ENCODE measurements at regions not wholly inside any gene's neighbourhood (a gene's known extent, or its start where the extent isn't known, plus 50 kb on each side); places are given as distances from the start of the nearest gene placed in this dataset.
"Not testable (repeated sequence)": the region's sequence is repeated elsewhere in the genome, so short reads cannot be mapped to it uniquely, and the experiment has no call there.

DNA sequence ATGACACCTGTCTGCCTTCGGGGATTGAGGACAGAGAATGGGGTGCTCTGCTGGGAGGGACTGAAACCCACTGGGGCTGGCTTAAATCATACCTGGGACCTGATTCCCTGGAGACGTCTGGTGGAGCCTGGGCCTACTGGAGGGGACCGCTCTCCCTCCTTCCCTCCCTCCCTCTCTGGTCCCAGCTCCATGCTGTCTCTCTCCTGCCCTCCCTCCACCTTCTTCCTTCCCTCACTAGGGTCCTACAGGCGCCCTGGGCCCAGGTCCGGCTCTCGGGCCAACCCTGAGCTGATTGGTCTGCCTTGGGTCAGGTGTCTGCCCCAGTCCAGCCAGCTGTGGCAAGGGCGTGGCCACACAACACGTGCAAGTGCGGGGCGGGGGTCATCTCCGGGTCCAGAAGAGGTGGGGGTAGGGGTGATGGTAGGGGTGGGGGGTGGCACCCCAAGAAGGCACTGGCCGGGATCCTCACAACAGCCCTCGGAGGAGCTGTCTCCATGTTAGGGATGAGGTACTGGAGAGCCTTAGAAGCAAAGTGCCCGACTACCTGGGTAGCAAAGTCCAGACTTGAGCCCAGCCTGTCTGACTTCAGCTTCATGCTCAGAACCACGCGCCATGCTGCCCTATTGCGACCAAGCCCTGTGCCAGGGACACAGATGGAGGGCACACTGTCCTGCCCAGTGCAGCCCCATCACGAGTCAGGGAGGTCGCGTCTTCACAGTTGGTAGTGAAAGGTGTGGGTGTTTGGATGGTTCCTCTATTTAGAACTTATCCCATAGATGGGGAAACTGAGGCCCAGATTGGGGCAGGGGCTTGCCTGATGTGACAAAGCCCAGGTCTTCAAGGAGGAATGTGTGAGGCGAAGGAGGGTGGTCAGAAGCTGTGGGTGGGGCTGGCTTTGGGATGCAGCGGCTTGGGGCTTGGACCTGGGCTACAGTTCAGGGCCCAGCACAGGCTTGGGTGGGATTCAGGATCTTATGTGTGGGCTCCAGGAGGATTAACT, 574.1 kb downstream of the PTPRU start:
- no peak for DNase-seq

DNA sequence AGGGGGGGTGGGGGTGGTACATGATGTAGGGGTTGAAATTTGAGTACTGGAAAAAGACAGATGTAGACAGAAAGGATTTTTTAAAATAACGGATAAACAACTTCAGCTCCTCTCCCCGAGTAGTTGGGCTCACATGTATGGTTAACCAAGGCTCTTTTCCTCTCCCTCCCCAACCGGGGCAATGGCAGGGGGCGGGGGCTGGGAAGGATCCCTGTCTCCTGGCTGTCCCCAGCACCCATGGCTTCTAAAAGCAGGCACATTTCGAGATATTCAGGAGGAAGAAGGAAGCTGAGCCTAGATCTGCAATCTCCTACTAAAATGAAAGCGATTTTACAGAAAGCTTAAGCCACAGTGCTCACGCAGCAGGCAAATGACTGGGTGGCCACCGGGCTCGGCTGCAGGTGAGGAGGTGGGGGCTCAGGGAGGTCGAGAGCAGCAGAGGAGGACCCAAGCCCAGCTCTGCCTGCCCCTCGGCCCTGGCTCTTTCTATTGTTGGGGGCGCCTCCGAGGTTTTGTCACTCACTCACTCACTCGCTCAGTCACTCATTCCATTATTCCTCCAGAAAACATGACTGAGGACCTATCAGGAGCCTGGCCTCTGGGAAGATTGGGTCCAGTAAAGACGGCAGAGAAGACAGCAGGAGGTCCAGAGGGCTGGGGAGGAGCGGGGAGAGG, 573.3 kb downstream of the PTPRU start:
- no peak for DNase-seq

DNA sequence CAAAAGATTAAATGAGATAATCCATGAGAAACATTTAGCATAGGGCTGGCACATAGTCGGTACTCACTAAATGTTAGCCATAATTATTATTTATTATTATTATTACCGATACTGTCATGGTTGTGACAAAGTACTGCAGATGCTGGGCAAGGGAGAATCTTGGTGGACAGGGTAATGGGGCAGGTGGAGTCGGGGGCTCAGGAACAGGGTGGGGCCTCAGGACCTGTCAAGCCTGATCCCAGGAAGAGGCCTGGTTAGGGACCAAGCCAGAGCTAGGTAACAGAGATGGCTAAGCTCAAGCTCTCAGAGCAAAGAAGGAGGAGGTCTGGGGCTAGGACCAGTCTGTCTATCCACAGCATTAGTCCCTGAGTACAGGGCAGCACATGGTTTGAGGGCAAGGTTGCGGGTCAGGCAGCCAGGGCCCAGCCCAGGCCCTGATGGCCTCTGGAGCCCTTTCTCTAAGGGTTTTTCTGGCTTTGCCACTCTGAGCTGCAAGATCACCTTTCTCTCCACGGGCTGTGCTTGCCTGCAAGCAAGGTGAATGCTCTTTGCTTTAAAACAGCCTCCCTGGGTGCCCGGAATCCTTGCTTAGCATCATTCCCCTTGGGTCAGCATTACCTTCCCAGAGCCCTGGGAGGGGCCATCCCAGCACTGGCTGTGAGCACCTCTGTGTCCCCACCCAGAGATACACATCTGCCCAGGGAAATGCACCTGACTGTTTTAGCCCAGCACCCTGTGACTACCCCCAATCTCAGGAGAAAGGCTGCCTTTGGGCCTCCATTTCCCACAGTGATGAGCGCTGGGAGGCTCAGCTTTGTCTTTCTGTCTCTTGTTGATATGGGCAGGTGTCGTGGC, 572.0 kb downstream of the PTPRU start:
- no peak for DNase-seq

DNA sequence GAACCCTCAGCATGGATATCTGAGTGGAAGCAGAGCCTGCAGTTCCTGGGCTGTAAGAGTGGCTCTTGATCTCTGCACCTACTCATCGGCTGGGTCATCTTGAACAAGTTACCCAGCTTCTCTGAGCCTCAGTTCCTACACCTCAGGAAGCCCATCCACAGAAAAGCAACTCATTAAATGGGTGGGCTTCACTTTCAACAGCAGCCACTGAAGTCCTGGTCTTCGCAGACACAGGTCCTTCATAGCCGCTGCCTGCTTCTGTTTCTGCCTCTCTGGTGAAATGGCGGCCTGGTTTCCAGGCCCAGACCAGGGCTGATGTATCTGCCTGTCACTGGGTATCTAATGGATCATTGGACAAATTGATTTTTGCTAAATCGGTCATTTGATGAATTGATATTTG, 571.4 kb downstream of the PTPRU start:
- no peak for DNase-seq

DNA sequence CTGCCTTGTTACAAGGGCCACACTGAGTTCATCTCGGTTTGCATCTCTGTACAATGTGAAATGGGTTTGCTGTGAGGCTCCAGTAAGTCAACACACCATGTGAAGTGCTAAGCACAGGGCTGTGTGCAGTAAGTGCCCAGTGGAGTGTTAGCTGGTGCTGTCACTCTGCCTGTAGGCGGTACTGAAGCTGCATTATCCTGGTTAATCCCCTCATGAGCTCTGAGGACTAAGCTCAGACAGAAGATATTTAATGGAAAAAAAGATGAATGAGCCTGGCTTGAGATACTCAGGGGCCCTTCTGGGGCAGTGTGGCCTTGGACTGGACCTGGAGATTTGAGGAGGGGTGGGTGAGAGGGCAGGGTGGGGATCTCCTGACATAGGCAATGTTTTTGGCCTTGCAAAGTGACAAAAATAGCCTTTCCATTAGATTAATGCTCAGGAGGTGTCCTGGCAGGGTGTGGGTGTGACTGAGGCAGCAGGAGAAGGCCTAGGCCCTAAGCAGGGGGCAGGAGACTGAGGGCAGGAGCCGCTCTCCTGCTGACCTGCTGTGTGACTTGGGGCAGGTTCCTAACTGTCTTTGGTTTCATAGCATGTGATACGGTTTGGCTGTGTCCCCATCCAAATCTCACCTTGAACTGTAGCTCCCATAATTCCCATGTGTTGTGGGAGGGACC, 570.5 kb downstream of the PTPRU start:
- DNase-seq = no peak

DNA sequence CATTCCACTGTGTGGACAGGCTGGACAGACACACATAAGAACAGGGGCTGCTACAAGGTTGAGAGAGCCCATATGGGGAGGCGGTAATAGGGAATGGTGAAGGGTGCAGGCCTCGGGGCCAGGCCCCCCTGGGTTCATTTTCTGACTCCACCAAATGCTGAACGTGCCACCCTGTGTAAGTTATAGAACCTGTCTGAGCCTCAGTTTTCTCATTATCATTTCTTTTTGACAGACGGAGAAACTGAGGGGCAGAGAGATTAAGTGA, 569.5 kb downstream of the PTPRU start:
- DNase-seq = no peak

DNA sequence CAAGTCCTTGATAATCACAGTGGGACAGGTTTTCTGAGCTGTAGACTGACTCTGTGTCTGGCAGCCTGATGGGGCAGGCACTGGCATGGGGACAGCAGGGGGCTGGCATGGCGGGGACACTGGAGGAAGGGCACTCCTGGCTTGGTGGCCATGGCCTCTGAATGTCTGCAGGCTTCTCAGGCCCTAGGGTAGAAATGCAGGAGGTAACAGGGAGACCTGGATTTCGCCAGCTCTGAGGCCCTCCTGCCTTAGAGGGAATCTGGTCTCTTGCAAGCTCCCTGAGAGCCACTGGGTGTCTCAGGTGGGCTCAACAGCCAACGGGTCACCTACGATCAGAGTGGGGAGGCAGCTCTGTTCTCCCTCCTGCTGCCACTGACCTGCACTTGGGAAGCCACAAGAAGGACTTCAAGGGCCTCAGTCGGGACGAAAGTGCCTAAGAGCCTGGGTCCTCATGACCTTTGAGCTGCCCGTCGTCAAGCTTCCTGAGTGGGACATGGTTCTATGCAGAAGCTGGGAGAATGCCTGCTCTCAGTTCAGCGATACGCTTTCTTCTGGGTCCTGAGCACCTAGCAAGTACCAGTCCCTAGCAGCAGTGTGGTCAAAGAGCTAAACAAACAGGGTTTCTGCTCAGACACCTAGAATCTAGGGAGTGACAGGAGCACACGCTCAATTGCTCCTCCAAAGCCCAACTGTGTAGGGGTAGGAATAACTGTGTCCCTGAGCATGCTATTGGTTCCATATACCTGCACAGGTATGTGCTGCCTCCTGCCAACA, 569.0 kb downstream of the PTPRU start:
- DNase-seq = no peak

DNA sequence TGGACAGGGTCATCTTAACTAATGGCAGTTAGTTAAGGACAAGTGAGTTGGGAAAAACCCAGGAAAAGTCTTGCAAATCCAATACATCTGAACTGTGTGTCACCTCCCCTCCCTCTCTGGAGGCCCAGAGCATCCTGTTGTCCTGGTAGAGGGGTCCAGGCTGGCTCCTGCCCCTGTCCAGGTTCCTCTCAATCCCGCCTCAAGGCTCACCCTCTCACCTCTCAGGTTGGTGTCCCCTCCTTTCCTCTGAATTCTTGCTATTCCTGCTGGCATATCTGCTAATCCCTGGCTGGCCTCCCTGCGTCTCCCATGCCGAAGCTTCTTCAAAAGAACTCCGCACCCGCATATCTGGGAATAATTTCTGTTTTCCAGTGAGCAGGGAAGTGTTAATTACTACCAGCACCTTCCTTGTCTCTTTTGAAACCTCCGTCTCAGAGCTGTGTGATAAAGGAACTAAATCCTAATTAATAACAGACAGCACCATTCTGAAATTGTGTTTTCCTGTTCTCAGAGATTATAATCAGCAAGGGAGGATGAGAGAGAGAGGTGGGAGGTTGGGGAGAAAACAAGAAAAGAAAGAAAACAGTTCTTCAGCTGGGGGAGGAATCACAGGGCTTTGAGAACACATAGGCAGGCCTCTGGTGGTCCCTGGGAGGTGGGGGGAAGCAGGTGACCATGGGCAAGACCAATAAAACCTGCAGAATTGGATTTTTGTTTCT, 568.0 kb downstream of the PTPRU start:
- no peak for DNase-seq

DNA sequence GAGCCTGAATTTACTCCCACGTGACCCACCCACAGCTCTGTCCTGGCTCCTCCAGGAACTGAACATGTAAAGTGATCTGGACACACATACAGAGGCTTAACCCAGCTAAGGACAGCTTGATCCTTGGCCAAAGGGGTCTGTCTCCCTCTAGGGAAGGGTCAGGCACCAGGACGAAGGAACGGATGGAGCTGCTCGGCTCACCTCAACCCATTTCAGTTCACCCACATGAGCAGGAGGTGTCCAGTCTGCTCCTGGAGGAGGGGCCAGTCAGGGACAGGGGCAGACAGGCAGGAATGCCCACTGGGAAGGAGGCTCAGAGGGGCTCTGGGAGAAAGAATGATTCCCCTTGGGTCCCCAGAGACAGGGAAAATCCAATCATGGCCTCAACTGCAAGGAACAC, 567.2 kb downstream of the PTPRU start:
- DNase-seq = no peak

DNA sequence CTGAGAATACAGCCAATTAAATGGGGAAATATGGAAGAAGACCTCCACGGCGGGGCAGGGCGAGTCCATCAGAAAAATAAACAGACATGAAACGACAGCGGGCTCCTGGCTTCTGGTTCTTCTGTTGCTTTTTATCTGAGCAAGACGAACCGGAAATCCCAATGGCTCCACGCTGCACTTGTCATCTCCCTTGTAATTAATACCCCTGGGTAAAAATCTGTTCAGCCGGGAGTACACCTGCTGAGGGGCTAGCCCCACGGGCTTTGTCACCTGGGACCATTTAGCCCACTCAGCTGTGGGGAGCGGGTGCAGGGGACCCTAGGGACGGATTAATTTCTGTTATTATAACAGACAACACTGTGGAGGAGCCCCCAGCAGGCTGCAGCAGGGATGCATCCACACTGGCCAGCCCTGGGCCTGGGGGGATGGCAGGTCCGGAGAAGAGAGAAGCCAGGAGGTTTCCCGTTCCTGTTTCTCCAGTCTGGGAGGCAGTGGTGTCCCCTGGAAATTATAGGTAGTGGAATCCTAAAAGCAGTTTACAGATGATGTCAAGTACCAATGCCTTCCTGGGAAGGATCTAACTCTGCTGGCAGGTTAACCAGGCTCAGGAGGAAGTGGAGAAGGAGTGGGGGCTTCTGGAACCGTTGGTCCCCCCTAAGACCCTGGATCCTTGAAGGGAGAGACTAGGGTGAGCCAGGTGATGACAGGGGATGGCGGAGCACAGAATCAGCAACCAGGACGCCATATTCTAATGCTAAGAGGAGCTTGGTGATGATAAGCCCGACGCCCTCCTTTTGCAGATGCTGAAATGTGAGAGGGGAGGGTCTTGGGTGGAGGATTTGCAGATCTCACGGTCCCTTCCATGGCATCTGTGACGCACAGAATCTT, 566.1 kb downstream of the PTPRU start:
- no peak for DNase-seq

DNA sequence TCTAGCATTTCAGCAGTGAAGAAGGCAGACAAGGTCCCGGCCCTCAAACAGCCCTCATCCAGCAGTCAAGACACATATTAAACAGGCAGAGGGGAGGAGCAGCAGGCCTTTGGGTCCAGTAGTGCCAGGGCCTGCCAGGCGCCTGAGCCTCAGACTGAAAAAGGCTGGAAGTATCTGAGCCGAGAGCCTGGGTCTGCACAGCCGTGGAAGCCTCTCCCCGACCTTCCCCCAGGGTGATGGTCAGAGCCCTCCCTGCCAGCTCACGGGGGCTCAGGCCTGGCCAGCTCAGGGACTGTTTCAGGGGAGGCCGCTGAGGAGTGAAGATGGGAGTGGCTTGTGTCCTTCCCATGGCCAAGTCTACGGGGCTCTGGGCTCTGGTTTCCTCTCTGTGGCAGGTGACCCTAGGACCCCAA, 565.2 kb downstream of the PTPRU start:
- DNase-seq = no peak

DNA sequence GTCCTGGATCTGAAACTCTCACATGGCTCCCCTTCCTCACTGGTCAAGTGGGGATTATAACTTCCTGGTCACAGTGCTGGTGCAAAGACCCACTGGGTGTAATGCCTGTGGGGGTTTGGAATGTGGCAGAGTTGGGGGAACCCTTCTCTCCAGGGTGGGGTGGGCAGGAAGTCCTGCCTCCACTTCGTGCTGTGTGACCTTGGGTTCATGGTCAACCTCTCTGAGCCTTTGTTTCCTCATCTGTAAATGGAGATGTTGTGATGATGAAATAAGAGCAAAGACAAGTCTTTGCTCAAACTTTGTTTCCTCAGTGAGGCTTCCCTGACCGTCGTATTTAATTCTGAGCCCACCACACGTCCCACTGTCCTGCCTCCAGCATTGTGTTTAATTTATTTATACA, 564.7 kb downstream of the PTPRU start:
- DNase-seq = no peak

DNA sequence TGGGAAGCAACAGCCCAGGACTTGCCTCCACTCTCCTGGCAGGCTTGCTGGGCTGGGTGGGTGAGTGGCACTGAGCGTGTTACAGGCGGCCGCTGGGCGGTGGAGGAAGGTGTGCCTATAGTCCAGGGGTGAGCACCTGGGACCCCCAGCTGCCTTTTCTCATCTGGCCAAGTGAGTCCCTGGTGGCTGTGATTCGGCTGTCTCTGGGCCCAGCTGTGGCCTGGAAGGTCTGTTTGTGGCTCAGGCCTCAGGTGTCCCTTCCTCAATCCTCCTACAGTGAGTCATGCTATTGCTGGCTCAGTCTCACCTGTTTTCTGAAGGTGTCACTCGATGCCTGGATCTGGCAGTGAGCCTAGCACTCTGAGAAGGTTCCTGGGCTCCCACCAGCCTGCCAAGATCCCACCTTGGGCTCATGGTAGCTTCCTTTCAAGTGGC, 564.2 kb downstream of the PTPRU start:
- DNase-seq = no peak

DNA sequence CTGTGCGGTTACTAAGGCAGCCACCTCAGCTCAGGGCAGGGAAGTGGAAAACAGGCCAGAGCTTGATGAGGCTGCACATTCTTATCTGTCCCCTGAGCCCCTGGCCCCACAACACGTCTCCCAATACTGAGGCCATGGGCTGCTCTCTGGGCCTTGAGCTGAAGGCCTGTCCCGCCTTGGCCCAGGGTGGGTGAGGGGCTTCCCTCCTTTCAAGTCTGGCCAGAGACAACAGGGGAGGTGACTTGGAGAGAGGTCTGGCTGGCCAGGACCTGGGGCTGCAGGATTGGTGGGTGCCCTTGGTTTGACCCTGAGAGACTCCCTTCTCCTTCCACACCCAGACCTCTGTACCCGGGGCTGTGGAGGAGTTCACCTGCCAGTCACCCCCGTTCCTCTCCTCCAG, 563.8 kb downstream of the PTPRU start:
- no peak for DNase-seq

DNA sequence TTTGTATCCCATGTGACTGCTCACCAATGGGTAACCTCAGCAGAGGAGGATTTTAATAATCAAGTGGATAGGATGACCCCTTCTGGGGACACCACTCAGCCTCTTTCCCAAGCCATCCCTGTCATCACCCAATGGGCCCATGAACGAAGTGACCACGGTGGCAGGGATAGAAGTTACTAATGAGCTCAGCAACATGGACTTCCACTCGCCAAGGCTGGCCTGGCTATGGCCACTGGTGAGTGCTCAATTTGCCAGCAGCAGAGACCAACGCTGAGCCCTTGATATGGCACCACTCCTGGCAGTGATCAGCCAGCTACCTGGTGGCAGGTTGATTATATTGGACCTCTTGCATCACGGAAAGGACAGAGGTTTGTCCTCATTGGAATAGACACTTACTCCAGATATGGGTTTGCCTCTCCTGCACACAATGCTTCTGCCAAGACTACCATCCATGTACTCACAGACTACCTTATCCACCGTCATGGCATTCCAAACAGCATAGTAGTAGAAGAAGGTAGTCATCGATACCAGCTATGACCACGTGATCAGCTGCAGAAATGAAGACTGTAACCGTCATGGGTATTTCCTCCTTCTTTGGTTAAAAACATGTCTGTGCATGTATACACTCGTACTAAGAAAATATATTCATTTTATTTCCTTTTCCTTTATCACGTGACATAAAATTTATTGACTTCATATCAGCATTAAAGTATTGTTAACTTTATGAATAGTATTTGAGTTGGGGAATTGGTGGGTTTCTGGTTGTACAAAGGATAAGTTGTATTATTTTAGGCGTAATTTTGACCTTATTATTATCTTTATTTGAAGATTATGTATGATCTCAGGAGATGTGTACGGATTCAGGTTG, 562.6 kb downstream of the PTPRU start:
- DNase-seq = no peak

DNA sequence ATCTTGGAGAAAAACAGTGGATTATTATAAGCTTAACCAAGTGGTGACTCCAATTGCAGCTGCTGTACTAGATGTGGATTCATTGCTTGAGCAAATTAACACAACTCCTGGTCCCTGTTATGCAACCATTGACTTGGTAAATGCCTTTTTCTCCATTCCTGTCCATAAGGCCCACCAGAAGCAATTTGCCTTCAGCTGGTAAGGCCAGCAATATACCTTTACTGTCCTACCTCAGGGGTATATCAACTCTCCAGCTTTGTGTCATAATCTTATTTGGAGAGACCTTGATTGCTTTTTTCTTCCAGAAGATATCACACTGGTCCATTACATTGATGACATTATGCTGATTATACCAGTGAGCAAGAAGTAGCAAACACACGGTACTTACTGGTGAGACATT, 560.8 kb downstream of the PTPRU start:
- DNase-seq = not testable (repeated sequence)

DNA sequence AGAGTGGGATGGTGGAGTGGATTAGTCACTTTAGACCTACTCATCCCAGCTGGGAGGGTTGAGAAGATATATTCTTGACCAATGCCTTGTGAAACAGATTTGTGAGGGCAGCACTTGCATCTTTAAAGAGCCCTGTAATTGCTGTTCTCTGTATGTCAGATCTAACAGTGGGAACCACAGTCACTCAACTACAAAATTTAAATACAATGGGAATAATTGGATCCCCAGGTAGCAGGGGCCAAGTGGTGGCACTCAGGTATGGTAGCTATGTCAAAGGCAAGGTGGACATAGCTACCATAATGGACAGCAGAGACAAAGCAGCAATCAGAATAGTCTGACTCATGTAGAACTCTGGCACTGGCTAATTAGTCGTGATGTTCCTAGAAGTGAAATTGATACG, 559.6 kb downstream of the PTPRU start:
- DNase-seq = not testable (repeated sequence)

DNA sequence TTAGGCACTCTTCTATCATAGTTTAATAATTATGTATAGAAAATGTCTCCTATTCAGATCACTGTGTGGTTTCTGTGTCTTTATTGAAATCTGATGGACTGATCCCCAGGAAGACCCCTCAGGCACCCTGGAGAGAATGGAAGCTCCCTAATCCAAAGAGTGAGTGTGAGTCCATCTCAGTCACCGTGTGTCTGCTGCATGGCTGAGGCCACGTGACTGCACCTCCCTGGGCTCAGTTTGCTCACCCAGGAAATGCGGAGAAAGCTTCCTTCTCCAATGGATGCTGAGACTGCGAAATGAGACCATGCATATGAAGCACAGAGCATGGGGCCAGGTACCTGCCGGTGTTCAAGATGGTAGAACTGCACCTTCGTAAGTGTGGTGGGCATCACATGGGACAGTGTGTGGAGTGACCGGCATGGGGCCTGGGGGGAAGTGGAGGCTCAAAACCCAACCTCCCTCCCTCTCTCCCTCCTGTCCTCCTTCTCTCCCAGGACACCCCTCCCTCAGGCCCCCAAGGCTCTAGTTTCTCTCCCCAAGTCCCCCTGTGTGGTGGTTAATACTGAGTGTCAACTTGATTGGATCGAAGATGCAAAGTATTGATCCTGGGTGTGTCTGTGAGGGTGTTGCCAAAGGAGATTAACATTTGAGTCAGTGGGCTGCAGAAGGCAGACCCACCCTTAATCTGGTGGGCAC, 557.5 kb downstream of the PTPRU start:
- DNase-seq = no peak

All from skin of body (tissue), 1 donor.